OCI-LY1 (cell line): ENCODE measurements at regions not wholly inside any gene's neighbourhood (a gene's known extent, or its start where the extent isn't known, plus 50 kb on each side); places are given as distances from the start of the nearest gene placed in this dataset.

Source experiments
- CTCF ChIP-seq: fragments of 200-600 bp; sonication (generic), shearing (Covaris generic); IDR thresholded peaks from 2 replicates; pipeline ENCODE4 v1.5.1; 2017; ENCODE audit warnings: mild to moderate bottlenecking, antibody characterized with exemption, low read length, moderate library complexity, mixed read lengths
- EZH2 ChIP-seq: fragments of 200-600 bp; sonication (generic), shearing (Covaris generic); IDR thresholded peaks from 2 replicates; pipeline ENCODE4 v1.8.0; 2017; ENCODE audit warnings: borderline replicate concordance, mixed run types, mild to moderate bottlenecking, antibody characterized with exemption, low read length, moderate library complexity, mixed read lengths

- TF ChIP-seq CTCF (no peak), EZH2 (no peak)
These were observed 63.8 kb upstream of the PRDX6 start for GRCh38 chr1:173413271-173413707.
